ENCODE measurements at regions not wholly inside any gene's neighbourhood (a gene's known extent, or its start where the extent isn't known, plus 50 kb on each side); places are given as distances from the start of the nearest gene placed in this dataset.
A peak's percentile ranks its signal among the peaks of the same experiment; 100 is the strongest.
"Not testable (repeated sequence)": the region's sequence is repeated elsewhere in the genome, so short reads cannot be mapped to it uniquely, and the experiment has no call there.

GRCh38 chr6:1230689-1231605 lies 81.0 kb upstream of the FOXQ1 start:
- DNase-seq (ENCODE audit: low read depth): no peak

GRCh38 chr6:1230281-1230680 lies 81.6 kb upstream of the FOXQ1 start:
- DNase-seq (ENCODE audit: low read depth): no peak

- no peak for DNase-seq (ENCODE audit: low read depth)
Observed at GRCh38 chr6:1229808-1230207, 82.1 kb upstream of the FOXQ1 start.

- DNase-seq (ENCODE audit: low read depth): no peak
Observed at GRCh38 chr6:1229301-1229700, 82.6 kb upstream of the FOXQ1 start.

GRCh38 chr6:1228754-1229191 lies 83.1 kb upstream of the FOXQ1 start:
- no peak for DNase-seq (ENCODE audit: low read depth)

- DNase-seq (ENCODE audit: low read depth): no peak
Observed at GRCh38 chr6:1227935-1228753, 83.8 kb upstream of the FOXQ1 start.

- no peak for DNase-seq (ENCODE audit: low read depth)
Observed at GRCh38 chr6:1227600-1227934, 84.3 kb upstream of the FOXQ1 start.

- DNase-seq (ENCODE audit: low read depth): no peak
Observed at GRCh38 chr6:1226277-1227099, 85.4 kb upstream of the FOXQ1 start.

GRCh38 chr6:1224514-1224913 lies 87.4 kb upstream of the FOXQ1 start:
- no peak for DNase-seq (ENCODE audit: low read depth)

GRCh38 chr6:1222728-1223595 lies 88.9 kb upstream of the FOXQ1 start:
- DNase-seq (ENCODE audit: low read depth): no peak

GRCh38 chr6:1217396-1217795 lies 94.5 kb upstream of the FOXQ1 start:
- DNase-seq (ENCODE audit: low read depth): no peak

- DNase-seq (ENCODE audit: low read depth): no peak
Observed at GRCh38 chr6:1216488-1216974, 95.4 kb upstream of the FOXQ1 start.

GRCh38 chr6:1215884-1216487 lies 95.9 kb upstream of the FOXQ1 start:
- DNase-seq (ENCODE audit: low read depth): no peak

- no peak for DNase-seq (ENCODE audit: low read depth)
Observed at GRCh38 chr6:1215023-1215422, 96.9 kb upstream of the FOXQ1 start.

GRCh38 chr6:1212919-1213318 lies 99.0 kb upstream of the FOXQ1 start:
- DNase-seq (ENCODE audit: low read depth): no peak

GRCh38 chr6:1212138-1212537 lies 99.8 kb upstream of the FOXQ1 start:
- DNase-seq (ENCODE audit: low read depth): not testable (repeated sequence)

- not testable (repeated sequence) for DNase-seq (ENCODE audit: low read depth)
Observed at GRCh38 chr6:1210631-1211030, 101.3 kb upstream of the FOXQ1 start.

- DNase-seq (ENCODE audit: low read depth): peak; percentile 8
Observed at GRCh38 chr6:1208876-1209275, 103.0 kb upstream of the FOXQ1 start.

- DNase-seq (ENCODE audit: low read depth): no peak
Observed at GRCh38 chr6:1203546-1203945, 108.4 kb upstream of the FOXQ1 start.

- no peak for DNase-seq (ENCODE audit: low read depth)
Observed at GRCh38 chr6:1202201-1202600, 109.7 kb upstream of the FOXQ1 start.

All from GM04503 (cell line).